NCI-H774 (cell line): ENCODE measurements at regions not wholly inside any gene's neighbourhood (a gene's known extent, or its start where the extent isn't known, plus 50 kb on each side); places are given as distances from the start of the nearest gene placed in this dataset.

Source experiments
- DNase-seq: peaks from one replicate; lab custom pipeline; 2025; lab: John Stamatoyannopoulos, UW

DNA sequence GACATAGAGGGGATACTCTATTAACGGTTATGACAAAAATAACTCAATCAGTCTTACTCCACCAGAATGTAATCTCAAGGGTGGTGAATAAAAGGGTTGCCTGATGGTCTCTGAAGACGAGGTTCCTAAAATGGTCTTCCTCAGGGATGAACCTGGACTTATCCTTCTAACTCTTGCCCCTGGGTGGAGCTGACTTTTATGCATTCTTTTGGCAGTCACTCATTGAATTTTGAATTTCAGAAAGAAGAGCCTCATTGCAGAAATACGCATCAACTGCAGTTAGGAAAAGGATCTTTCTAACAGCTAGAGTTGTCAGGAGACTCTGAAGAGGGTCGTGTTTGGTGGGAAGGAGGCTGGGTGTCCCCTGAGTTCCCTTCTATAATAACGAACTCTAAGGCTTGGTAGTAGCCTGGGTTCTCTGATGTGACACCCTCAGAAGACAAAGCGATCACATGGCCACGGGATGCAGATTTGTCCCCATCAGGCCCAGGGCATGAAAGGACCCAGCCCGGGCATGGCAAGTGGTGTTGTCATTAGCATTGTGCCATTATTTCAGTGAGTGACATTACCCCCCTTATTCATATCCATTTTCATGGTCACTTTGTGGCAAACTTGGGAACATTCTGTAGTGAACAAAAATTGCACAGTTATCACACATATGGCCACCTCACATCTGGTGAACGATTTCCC is 58.6 kb upstream of the JCAD start:
- no peak for DNase-seq

DNA sequence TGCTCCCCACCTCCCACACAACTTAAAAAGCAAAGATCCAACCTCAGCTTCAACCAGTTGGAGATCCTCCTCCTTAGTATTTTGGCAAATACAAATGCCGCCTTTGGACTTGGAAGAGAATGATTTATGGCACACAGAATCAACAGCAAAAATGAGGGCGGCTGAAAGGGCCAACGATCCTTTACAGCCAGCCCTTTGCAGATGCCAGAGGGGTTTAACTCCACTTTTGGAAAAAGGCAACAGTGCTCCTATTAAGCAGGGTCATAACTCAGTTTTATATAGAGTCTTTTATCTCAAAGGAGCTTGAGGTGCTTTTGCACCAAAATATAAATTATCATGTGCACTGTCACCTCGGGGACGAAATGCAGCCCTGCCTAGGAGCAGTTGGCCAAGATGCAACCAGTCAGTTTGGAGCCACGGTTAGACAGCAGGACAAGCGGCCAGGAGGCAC is 56.7 kb upstream of the JCAD start:
- DNase-seq = no peak

DNA sequence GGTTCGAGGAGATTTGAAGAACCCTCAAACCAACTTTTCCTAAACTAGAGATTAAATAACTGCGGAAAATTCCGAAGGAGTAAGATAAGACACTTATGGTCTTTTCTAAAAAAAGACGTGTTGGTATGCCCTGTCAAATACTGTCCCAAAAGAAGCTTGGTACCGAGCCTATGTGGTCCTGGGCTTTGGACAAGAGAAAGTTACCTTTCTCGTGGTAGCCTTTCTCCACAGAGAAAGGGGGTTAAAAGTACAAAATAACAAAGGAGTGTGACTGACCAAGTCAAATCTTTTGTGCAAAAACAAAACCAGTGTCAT is 56.2 kb upstream of the JCAD start:
- no peak for DNase-seq

DNA sequence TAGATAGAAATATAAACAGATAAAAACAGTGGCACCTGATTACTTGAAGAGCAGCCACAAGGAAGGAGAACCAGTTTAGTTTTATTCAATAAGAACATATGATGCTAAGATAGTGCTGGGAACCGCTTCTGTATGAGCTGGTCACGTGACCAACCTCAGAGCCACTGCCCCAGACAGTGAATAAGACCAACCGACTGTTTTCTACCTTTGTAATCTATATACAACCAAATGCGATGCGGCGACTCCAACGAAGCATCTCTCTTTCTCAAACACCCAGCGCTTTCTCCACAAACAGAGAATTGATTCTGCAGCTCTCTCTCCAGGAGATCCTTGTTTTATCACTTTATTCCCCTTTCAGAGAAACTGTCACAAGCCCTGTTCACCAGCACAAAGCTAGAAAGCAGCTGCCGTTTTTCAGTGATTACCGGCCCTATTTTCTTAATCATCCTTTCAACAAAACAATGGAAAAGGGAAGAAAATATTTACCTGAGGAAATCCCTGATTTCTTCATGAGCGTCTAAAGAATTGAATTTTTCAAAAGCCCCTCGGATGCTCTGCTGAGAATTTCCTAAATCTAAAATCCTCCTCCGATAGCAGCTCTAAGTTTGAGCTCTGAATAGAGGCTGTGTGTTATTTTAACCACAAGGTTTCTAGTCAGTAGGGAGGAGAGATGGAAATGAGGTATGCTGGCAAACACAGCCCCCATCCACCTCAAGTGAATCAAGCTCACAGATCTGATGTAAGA is 55.7 kb upstream of the JCAD start:
- DNase-seq = no peak

DNA sequence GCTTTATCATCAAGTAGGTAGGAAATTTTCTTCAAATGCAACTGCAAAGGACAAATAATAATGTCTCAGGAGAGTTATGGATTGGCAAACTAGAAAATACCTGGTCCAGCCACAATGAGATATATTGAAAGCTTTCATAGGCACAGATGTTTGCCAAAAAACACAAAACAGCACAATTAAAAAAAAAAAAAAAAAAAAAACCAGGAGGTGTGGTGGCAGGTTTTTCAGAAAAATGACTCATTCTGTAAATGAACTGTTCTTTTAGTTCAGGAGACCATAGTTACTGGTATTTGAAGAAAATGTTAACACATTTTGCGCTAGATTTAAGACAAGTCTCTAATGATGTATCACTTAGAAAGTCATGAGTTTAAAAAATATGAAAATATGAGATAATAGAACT is 55.0 kb upstream of the JCAD start:
- no peak for DNase-seq

DNA sequence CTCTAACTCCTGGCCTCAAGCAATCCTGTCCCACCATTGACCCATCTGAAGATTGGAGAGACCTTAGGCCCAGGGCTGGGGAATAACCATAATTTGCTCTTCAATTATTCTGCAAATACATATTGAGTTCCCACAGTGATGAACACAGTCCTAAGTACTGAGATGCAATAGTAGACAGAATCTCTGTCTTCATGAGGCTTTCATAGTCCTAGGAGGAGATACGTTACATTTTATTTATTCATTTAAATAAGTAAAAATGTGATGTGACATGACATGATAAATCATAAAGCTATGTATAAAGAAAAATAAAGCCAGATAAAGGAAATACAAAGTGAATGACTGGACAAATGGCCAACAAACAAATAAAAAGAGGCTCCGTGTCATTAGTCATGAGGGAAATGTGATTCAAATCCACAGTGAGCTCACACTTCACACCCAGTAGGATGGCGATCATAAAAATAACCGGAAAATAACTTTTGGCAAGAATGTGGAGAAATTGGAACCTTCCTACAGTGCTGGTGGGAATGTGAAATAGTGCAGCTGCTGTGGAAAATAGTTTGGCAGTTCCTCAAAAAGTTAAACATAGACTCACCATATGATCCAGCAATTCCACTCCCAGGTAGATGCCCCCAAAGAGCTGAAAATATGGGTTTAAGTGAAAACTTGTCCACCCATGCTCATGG is 52.1 kb upstream of the JCAD start:
- no peak for DNase-seq
